HL-60 (cell line): ENCODE measurements at regions not wholly inside any gene's neighbourhood (a gene's known extent, or its start where the extent isn't known, plus 50 kb on each side); places are given as distances from the start of the nearest gene placed in this dataset.

Experiments used
- GABPA ChIP-seq: IDR thresholded peaks from 2 replicates; pipeline ENCODE4 v1.6.1; 2012; ENCODE audit warnings: low read depth
- POLR2AphosphoS5 ChIP-seq: IDR thresholded peaks from 2 replicates; pipeline ENCODE4 v1.6.1; 2012; ENCODE audit warnings: low read depth
- REST ChIP-seq: IDR thresholded peaks from 2 replicates; pipeline ENCODE4 v1.6.1; 2012; ENCODE audit warnings: low read depth; ENCODE audit not compliant: insufficient replicate concordance
- SPI1 ChIP-seq: IDR thresholded peaks from 2 replicates; pipeline ENCODE4 v1.6.1; 2012; ENCODE audit warnings: low read depth, mild to moderate bottlenecking, borderline replicate concordance
- TF ChIP-seq, protein P1 (sequence below): IDR thresholded peaks from one replicate; pipeline ENCODE4 v1.5.1; 2011; ENCODE audit warnings: low read length, control low read depth, inconsistent platforms; ENCODE audit not compliant: insufficient read depth

GRCh38 chr10:31112961-31113360 lies 81.3 kb upstream of the ZNF438 start:
- TF ChIP-seq GABPA = no peak
- TF ChIP-seq, protein P1, sequence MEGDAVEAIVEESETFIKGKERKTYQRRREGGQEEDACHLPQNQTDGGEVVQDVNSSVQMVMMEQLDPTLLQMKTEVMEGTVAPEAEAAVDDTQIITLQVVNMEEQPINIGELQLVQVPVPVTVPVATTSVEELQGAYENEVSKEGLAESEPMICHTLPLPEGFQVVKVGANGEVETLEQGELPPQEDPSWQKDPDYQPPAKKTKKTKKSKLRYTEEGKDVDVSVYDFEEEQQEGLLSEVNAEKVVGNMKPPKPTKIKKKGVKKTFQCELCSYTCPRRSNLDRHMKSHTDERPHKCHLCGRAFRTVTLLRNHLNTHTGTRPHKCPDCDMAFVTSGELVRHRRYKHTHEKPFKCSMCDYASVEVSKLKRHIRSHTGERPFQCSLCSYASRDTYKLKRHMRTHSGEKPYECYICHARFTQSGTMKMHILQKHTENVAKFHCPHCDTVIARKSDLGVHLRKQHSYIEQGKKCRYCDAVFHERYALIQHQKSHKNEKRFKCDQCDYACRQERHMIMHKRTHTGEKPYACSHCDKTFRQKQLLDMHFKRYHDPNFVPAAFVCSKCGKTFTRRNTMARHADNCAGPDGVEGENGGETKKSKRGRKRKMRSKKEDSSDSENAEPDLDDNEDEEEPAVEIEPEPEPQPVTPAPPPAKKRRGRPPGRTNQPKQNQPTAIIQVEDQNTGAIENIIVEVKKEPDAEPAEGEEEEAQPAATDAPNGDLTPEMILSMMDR = no peak
- no peak for TF ChIP-seq POLR2AphosphoS5
- no peak for TF ChIP-seq REST
- no peak for TF ChIP-seq SPI1
